H9 (cell line): ENCODE measurements at regions not wholly inside any gene's neighbourhood (a gene's known extent, or its start where the extent isn't known, plus 50 kb on each side); places are given as distances from the start of the nearest gene placed in this dataset.

ENCODE experiments used
- DNase-seq: peaks from one replicate; pipeline ENCODE4 v3.0.0-alpha.2; 2017
- H2AFZ ChIP-seq: one replicate; pipeline ENCODE4 v1.6.1; 2013; ENCODE audit warnings: mild to moderate bottlenecking, low read length, control low read depth, moderate library complexity
- H2AK5ac ChIP-seq: 2 replicates; pipeline ENCODE4 v1.6.1; 2013; ENCODE audit warnings: low read length, control low read depth, mixed read lengths; ENCODE audit not compliant: insufficient read length
- H2BK120ac ChIP-seq: one replicate; pipeline ENCODE4 v1.6.1; 2013; ENCODE audit warnings: low read depth, mild to moderate bottlenecking, low read length, control low read depth, inconsistent platforms; ENCODE audit not compliant: poor library complexity, severe bottlenecking
- H2BK12ac ChIP-seq: 2 replicates; pipeline ENCODE4 v1.6.1; 2013; ENCODE audit warnings: low read length, control low read depth, mixed read lengths, low read depth; ENCODE audit not compliant: insufficient read length
- H2BK15ac ChIP-seq: 2 replicates; pipeline ENCODE4 v1.6.1; 2013; ENCODE audit warnings: low read depth, low read length, control low read depth
- H2BK20ac ChIP-seq: one replicate; pipeline ENCODE4 v1.6.1; 2013; ENCODE audit warnings: low read depth, mild to moderate bottlenecking, low read length, control low read depth, inconsistent platforms; ENCODE audit not compliant: poor library complexity, severe bottlenecking
- H2BK5ac ChIP-seq: 2 replicates; pipeline ENCODE4 v1.6.1; 2013; ENCODE audit warnings: low read length, control low read depth, mixed read lengths; ENCODE audit not compliant: insufficient read length
- H3K14ac ChIP-seq: 2 replicates; pipeline ENCODE4 v1.6.1; 2013; ENCODE audit warnings: low read length, control low read depth; ENCODE audit not compliant: insufficient read depth
- H3K18ac ChIP-seq: 2 replicates; pipeline ENCODE4 v1.6.1; 2013; ENCODE audit warnings: low read depth, mild to moderate bottlenecking, mixed read lengths, low read length, control low read depth; ENCODE audit not compliant: insufficient read length
- H3K23ac ChIP-seq: 2 replicates; pipeline ENCODE4 v1.6.1; 2013; ENCODE audit warnings: low read length, control low read depth, mixed read lengths, low read depth; ENCODE audit not compliant: insufficient read length
- H3K23me2 ChIP-seq: 2 replicates; pipeline ENCODE4 v1.6.1; 2013; ENCODE audit warnings: low read depth, mild to moderate bottlenecking, mixed read lengths, low read length, control low read depth; ENCODE audit not compliant: insufficient read length, poor library complexity, severe bottlenecking
- H3K27ac ChIP-seq: 2 replicates; pipeline ENCODE4 v1.5.1; 2013; ENCODE audit warnings: low read length, control low read depth, mixed read lengths, low read depth; ENCODE audit not compliant: insufficient read length
- H3K27me3 ChIP-seq: 2 replicates; pipeline ENCODE4 v1.6.1; 2013; ENCODE audit warnings: low read length, control low read depth, inconsistent platforms; ENCODE audit not compliant: insufficient read depth
- H3K4ac ChIP-seq: 2 replicates; pipeline ENCODE4 v1.6.1; 2013; ENCODE audit warnings: low read depth, mild to moderate bottlenecking, control low read depth, inconsistent platforms, low read length, moderate library complexity
- H3K4me1 ChIP-seq: 2 replicates; pipeline ENCODE4 v1.6.1; 2013; ENCODE audit warnings: low read length, control low read depth, inconsistent platforms; ENCODE audit not compliant: insufficient read depth
- H3K4me2 ChIP-seq: 2 replicates; pipeline ENCODE4 v1.6.1; 2013; ENCODE audit warnings: low read length, control low read depth, mixed read lengths; ENCODE audit not compliant: insufficient read length, insufficient read depth
- H3K56ac ChIP-seq: 2 replicates; pipeline ENCODE4 v1.6.1; 2013; ENCODE audit warnings: low read depth, mild to moderate bottlenecking, mixed read lengths, low read length, control low read depth; ENCODE audit not compliant: insufficient read length
- H3K79me1 ChIP-seq: 2 replicates; pipeline ENCODE4 v1.6.1; 2013; ENCODE audit warnings: low read depth, mild to moderate bottlenecking, moderate library complexity, low read length, control low read depth, inconsistent platforms; ENCODE audit not compliant: insufficient read depth, poor library complexity, severe bottlenecking
- H3K79me2 ChIP-seq: 2 replicates; pipeline ENCODE4 v1.6.1; 2013; ENCODE audit warnings: low read length, control low read depth, inconsistent platforms; ENCODE audit not compliant: insufficient read depth
- H3K9ac ChIP-seq: 2 replicates; pipeline ENCODE4 v1.6.1; 2013; ENCODE audit warnings: low read length, control low read depth, mixed read lengths; ENCODE audit not compliant: insufficient read length; ENCODE audit errors: extremely low read depth
- H3K9me3 ChIP-seq: one replicate; pipeline ENCODE4 v1.6.1; 2013; ENCODE audit warnings: low read depth, low read length, inconsistent platforms; ENCODE audit not compliant: control insufficient read depth
- H3T11ph ChIP-seq: one replicate; pipeline ENCODE4 v1.6.1; 2013; ENCODE audit warnings: mild to moderate bottlenecking, low read length, control low read depth, inconsistent platforms
- H4K20me1 ChIP-seq: one replicate; pipeline ENCODE4 v1.6.1; 2013; ENCODE audit not compliant: control insufficient read depth, insufficient read length, insufficient read depth
- H4K5ac ChIP-seq: 2 replicates; pipeline ENCODE4 v1.6.1; 2013; ENCODE audit warnings: low read depth, mild to moderate bottlenecking, mixed read lengths, low read length, control low read depth; ENCODE audit not compliant: insufficient read length
- H4K8ac ChIP-seq: replicated peaks from 2 replicates; pipeline ENCODE4 v1.6.1; 2013; ENCODE audit warnings: low read length, control low read depth, mixed read lengths, low read depth; ENCODE audit not compliant: insufficient read length
- H4K91ac ChIP-seq: 2 replicates; pipeline ENCODE4 v1.6.1; 2013; ENCODE audit warnings: low read depth, mild to moderate bottlenecking, moderate library complexity, mixed read lengths, low read length, control low read depth; ENCODE audit not compliant: insufficient read length
- H3K27ac Mint-ChIP-seq, 3 experiments: 2 replicates in 2 of 3; 3 replicates in 1 of 3; pipeline ENCODE4 v1.8.0; 2020 to 2021; ENCODE audit warnings: mixed read lengths in 3 of 3, mild to moderate bottlenecking in 1 of 3, moderate library complexity in 1 of 3
- H3K27me3 Mint-ChIP-seq: 2 replicates; pipeline ENCODE4 v1.8.0; 2021; ENCODE audit warnings: low read depth, mild to moderate bottlenecking, moderate library complexity, mixed read lengths
- H3K36me3 Mint-ChIP-seq, 3 experiments: 2 replicates in 2 of 3; 3 replicates in 1 of 3; pipeline ENCODE4 v1.8.0; 2020 to 2021; ENCODE audit warnings: low read depth in 3 of 3, mixed read lengths in 3 of 3; ENCODE audit not compliant: insufficient read depth in 1 of 3
- H3K4me1 Mint-ChIP-seq, 2 experiments: 2 replicates each; pipeline ENCODE4 v1.8.0; 2020; ENCODE audit warnings: mixed read lengths in 2 of 2
- H3K4me3 Mint-ChIP-seq, 2 experiments: 2 replicates in 1 of 2; 3 replicates in 1 of 2; pipeline ENCODE4 v1.8.0; 2020 to 2021; ENCODE audit warnings: mild to moderate bottlenecking in 2 of 2, mixed read lengths in 2 of 2, moderate library complexity in 1 of 2
- H3K9me3 Mint-ChIP-seq, 2 experiments: 2 replicates in 1 of 2; 3 replicates in 1 of 2; pipeline ENCODE4 v1.8.0; 2020; ENCODE audit warnings: mild to moderate bottlenecking in 2 of 2, mixed read lengths in 2 of 2, moderate library complexity in 1 of 2
- WGBS: extraction: QIAGEN DNeasy Blood & Tissue Kit; methylation state at CpG from one replicate; pipeline ENCODE4 v1.1.7; 2013; ENCODE audit warnings: missing lambda C conversion rate, low lambda C conversion rate, mixed read lengths; ENCODE audit not compliant: insufficient read length; ENCODE audit errors: extremely low coverage; 5-methylcytosine and 5-hydroxymethylcytosine counted together
- TF ChIP-seq, protein P1 (sequence below): fragments of 200-600 bp; sonication (generic); conservative IDR thresholded peaks from 3 replicates; pipeline ENCODE4 v1.8.0; 2021; ENCODE audit warnings: antibody characterized with exemption, mild to moderate bottlenecking

DNA sequence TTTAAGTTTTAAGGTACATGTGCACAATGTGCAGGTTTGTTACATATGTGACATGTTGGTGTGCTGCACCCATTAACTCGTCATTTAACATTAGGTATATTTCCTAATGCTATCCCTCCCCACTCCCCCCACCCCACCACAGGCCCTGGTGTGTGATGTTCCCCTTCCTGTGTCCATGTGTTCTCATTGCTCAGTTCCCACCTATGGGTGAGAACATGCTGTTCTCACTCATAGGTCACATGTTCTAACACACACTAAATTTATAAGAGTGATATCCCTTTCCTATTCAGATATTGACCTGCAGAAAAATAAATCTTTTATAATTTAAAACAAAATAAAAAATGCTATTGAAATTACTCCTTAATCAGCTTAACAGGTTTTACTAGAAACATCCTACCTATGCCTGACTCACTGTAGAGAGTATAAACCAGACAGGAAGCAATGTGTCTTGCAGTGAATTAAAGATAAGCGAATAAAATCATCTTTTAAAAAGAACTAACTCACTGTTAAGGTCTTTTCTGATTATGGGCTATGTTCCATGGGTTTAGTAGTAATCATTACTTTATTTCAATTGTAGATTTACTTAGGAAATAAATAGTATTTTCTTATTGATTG, 82.0 kb upstream of the DPH5 start:
- Histone ChIP-seq H4K91ac (no peak overlapping the region), H3T11ph (no peak overlapping the region), H3K18ac (no peak overlapping the region), H3K23me2 (no peaks in the 10 kb centered on the region), H3K4me1 (no peaks in the 10 kb centered on the region), H2AK5ac (no peak overlapping the region), H3K56ac (no peak overlapping the region), H3K4me2 (no peak overlapping the region), H2BK15ac (no peak overlapping the region), H2BK12ac (no peak overlapping the region), H3K23ac (no peak overlapping the region), H3K27ac (no peak overlapping the region), H3K9me3 (no peaks in the 10 kb centered on the region), H2AFZ (no peak overlapping the region), H3K14ac (no peak overlapping the region), H2BK20ac (no peak overlapping the region), H2BK120ac (no peak overlapping the region), H3K4ac (no peak overlapping the region), H3K79me2 (no peaks in the 10 kb centered on the region), H3K9ac (no peak overlapping the region), H2BK5ac (no peak overlapping the region), H4K20me1 (no peaks in the 10 kb centered on the region), H4K8ac (no peak overlapping the region), H3K27me3 (no peaks in the 10 kb centered on the region), H3K79me1 (no peaks in the 10 kb centered on the region), H4K5ac (no peak overlapping the region)
- DNase-seq: no peak
- WGBS: no CpG with 5 or more reads among the region's 2 CpGs
- Mint-ChIP-seq H3K4me3 (no peak overlapping the region), H3K9me3 (no peaks in the 10 kb centered on the region), H3K27me3 (no peaks in the 10 kb centered on the region; the same call in 1 of the 2 replicates), H3K4me1 (no peaks in the 10 kb centered on the region), H3K27ac (no peak overlapping the region; a peak in 1 of 7 replicates), H3K36me3 (no peaks in the 10 kb centered on the region)
- TF ChIP-seq, protein P1, sequence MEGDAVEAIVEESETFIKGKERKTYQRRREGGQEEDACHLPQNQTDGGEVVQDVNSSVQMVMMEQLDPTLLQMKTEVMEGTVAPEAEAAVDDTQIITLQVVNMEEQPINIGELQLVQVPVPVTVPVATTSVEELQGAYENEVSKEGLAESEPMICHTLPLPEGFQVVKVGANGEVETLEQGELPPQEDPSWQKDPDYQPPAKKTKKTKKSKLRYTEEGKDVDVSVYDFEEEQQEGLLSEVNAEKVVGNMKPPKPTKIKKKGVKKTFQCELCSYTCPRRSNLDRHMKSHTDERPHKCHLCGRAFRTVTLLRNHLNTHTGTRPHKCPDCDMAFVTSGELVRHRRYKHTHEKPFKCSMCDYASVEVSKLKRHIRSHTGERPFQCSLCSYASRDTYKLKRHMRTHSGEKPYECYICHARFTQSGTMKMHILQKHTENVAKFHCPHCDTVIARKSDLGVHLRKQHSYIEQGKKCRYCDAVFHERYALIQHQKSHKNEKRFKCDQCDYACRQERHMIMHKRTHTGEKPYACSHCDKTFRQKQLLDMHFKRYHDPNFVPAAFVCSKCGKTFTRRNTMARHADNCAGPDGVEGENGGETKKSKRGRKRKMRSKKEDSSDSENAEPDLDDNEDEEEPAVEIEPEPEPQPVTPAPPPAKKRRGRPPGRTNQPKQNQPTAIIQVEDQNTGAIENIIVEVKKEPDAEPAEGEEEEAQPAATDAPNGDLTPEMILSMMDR: no peak
